Gastroesophageal sphincter (tissue), 3 donors: ENCODE measurements at regions not wholly inside any gene's neighbourhood (a gene's known extent, or its start where the extent isn't known, plus 50 kb on each side); places are given as distances from the start of the nearest gene placed in this dataset.

Source experiments
- EP300 ChIP-seq: sonication (generic); formaldehyde crosslinking; IDR thresholded peaks from one replicate; pipeline ENCODE4 v1.6.1; 2017; ENCODE audit warnings: antibody characterized with exemption, mild to moderate bottlenecking
- POLR2A ChIP-seq, 2 donors: fragments of 450-650 bp; IDR thresholded peaks; one replicate each; pipeline ENCODE4 v1.6.1; 2017; ENCODE audit warnings: antibody characterized with exemption in 2 of 2, mild to moderate bottlenecking in 2 of 2, moderate library complexity in 1 of 2
- TF ChIP-seq, protein P1 (sequence below), 4 experiments: fragments of 200-600 bp in 2 of 4; fragments of 450-650 bp in 2 of 4; sonication (generic) in 1 of 4; IDR thresholded peaks; one replicate each; pipeline ENCODE4 v1.5.1; 2017 to 2019; ENCODE audit warnings: antibody characterized with exemption in 4 of 4, mild to moderate bottlenecking in 2 of 4, moderate library complexity in 2 of 4

DNA sequence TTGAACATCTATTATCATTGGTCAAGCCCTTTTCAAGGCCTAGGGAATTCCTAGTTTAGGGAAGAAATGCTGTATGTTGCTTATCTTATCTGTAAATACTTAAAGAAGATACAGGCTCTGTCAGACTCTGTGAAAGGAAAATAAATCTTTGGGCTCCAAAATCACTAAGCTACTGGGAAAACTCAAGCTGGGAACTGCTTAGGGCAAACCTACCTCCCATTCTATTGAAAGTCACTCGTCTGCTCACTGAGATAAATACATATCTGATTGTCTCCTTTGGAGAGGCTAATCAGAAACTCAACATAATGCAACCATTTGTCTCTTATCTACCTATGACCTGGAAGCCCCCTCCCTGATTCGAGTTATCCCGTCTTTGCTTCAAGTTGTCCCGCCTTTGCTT, 108.6 kb upstream of the NDST4 start:
- TF ChIP-seq, protein P1, sequence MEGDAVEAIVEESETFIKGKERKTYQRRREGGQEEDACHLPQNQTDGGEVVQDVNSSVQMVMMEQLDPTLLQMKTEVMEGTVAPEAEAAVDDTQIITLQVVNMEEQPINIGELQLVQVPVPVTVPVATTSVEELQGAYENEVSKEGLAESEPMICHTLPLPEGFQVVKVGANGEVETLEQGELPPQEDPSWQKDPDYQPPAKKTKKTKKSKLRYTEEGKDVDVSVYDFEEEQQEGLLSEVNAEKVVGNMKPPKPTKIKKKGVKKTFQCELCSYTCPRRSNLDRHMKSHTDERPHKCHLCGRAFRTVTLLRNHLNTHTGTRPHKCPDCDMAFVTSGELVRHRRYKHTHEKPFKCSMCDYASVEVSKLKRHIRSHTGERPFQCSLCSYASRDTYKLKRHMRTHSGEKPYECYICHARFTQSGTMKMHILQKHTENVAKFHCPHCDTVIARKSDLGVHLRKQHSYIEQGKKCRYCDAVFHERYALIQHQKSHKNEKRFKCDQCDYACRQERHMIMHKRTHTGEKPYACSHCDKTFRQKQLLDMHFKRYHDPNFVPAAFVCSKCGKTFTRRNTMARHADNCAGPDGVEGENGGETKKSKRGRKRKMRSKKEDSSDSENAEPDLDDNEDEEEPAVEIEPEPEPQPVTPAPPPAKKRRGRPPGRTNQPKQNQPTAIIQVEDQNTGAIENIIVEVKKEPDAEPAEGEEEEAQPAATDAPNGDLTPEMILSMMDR (IDR thresholded peaks at IDR 0.05), result no peak
- no peak for TF ChIP-seq EP300
- TF ChIP-seq POLR2A (IDR thresholded peaks at IDR 0.05), result no peak
